ENCODE measurements at regions not wholly inside any gene's neighbourhood (a gene's known extent, or its start where the extent isn't known, plus 50 kb on each side); places are given as distances from the start of the nearest gene placed in this dataset.

DNA sequence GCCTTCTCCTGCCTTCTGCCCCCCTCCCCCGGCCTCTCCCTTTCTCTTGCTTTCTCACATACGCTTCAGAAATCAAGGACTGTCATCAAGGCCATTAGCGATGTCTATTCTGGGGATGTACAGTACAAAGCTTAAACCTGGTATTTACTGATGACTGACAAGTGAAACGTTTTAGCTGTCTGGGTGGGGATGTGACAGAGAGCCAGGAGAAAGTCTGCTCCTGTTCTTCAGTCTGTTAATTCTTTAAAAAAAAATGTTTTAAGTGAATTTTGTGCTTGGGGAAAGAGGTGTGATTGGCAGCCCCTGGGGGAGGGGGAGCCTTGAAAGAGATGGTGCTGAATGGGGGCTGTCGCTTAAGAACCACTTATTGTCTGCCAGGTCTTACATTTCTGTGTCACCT, 283.0 kb upstream of the PLXNA2 start:
- Histone ChIP-seq H3K79me2 (ENCODE audit: insufficient read depth, low read length) (no peaks in the 10 kb centered on the region), H3K9ac (ENCODE audit: low read length) (no peak overlapping the region), H3K27me3 (ENCODE audit: insufficient read depth, low read length) (peaks cover 4% of the 10 kb centered on the region), H3K36me3 (ENCODE audit: insufficient read depth, low read length) (no peaks in the 10 kb centered on the region), H3K9me3 (ENCODE audit: insufficient read depth, low read depth, low read length) (no peaks in the 10 kb centered on the region), H3K4me3 (ENCODE audit: insufficient read depth, low read depth, low read length) (no peak overlapping the region), H3K27ac (ENCODE audit: low read depth, low read length) (no peak overlapping the region), H2AFZ (ENCODE audit: low read depth, low read length) (no peak overlapping the region), H3K4me2 (ENCODE audit: low read length) (no peak overlapping the region), H3K4me1 (ENCODE audit: insufficient read depth, low read length) (no peaks in the 10 kb centered on the region), H4K20me1 (ENCODE audit: insufficient read depth, low read length) (no peaks in the 10 kb centered on the region)
- FAIRE-seq (no peak), DNase-seq (ENCODE audit: low read depth) (no peak)
- Mint-ChIP-seq H3K4me1 (ENCODE audit: low read depth, unreplicated experiment) (no peaks in the 10 kb centered on the region), H3K27ac (ENCODE audit: unreplicated experiment) (no peak overlapping the region), H3K9me3 (ENCODE audit: unreplicated experiment) (no peaks in the 10 kb centered on the region), H3K27me3 (ENCODE audit: low read depth, unreplicated experiment) (peaks cover 21% of the 10 kb centered on the region), H3K36me3 (ENCODE audit: low read depth, unreplicated experiment) (no peaks in the 10 kb centered on the region), H3K4me3 (ENCODE audit: unreplicated experiment) (no peak overlapping the region)
- TF ChIP-seq EZH2 (IDR thresholded peaks at IDR 0.05; ENCODE audit: insufficient read depth, low read length): no peak
- TF ChIP-seq, protein P1, sequence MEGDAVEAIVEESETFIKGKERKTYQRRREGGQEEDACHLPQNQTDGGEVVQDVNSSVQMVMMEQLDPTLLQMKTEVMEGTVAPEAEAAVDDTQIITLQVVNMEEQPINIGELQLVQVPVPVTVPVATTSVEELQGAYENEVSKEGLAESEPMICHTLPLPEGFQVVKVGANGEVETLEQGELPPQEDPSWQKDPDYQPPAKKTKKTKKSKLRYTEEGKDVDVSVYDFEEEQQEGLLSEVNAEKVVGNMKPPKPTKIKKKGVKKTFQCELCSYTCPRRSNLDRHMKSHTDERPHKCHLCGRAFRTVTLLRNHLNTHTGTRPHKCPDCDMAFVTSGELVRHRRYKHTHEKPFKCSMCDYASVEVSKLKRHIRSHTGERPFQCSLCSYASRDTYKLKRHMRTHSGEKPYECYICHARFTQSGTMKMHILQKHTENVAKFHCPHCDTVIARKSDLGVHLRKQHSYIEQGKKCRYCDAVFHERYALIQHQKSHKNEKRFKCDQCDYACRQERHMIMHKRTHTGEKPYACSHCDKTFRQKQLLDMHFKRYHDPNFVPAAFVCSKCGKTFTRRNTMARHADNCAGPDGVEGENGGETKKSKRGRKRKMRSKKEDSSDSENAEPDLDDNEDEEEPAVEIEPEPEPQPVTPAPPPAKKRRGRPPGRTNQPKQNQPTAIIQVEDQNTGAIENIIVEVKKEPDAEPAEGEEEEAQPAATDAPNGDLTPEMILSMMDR (IDR thresholded peaks at IDR 0.05; ENCODE audit: insufficient read depth, low read depth, low read length): no peak

DNA sequence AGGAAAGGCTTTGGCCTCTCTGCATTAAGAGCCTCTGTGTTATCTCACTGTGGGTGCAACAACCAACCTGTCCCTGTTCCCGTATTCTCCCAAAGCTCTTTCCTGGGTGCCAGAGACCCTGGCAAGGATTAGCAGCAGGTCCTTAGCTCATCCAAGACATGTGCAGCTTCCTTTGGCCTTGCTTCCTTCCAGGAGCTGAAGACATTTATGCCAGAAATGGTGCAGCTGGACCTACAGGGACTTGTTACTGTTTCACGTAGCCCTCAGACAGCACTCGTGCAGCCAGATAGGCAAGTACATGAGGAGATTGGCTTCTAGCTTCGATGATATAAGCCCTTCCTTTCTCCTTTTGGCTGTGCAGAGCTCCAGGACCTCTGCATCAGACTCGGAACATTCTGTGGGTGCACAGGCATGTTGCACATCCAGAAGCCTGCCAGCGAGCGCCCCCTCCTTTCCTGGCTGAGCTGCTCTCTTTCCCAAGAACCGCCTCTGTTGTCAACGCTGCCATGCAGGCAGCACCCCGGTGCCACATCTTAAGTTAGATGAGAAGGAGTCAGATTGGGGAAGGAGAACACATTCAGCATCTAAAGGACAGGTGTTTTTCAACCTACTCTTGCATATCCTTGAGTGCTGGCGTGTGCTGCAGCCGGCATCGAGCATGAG, 284.5 kb upstream of the PLXNA2 start:
- FAIRE-seq: no peak
- Histone ChIP-seq H3K9ac (ENCODE audit: low read length) (no peak overlapping the region), H2AFZ (ENCODE audit: low read depth, low read length) (no peak overlapping the region), H3K79me2 (ENCODE audit: insufficient read depth, low read length) (no peaks in the 10 kb centered on the region), H3K4me3 (ENCODE audit: insufficient read depth, low read depth, low read length) (no peak overlapping the region), H3K36me3 (ENCODE audit: insufficient read depth, low read length) (no peaks in the 10 kb centered on the region), H3K4me1 (ENCODE audit: insufficient read depth, low read length) (no peaks in the 10 kb centered on the region), H4K20me1 (ENCODE audit: insufficient read depth, low read length) (no peaks in the 10 kb centered on the region), H3K9me3 (ENCODE audit: insufficient read depth, low read depth, low read length) (no peaks in the 10 kb centered on the region), H3K27ac (ENCODE audit: low read depth, low read length) (no peak overlapping the region), H3K27me3 (ENCODE audit: insufficient read depth, low read length) (peaks cover 4% of the 10 kb centered on the region), H3K4me2 (ENCODE audit: low read length) (no peak overlapping the region)
- H3K27ac Mint-ChIP-seq (ENCODE audit: unreplicated experiment): no peak overlapping the region
- DNase-seq (ENCODE audit: low read depth): no peak
- H3K36me3 Mint-ChIP-seq (ENCODE audit: low read depth, unreplicated experiment): no peaks in the 10 kb centered on the region
- no peaks in the 10 kb centered on the region for H3K9me3 Mint-ChIP-seq (ENCODE audit: unreplicated experiment)
- no peak for TF ChIP-seq EZH2 (IDR thresholded peaks at IDR 0.05; ENCODE audit: insufficient read depth, low read length)
- TF ChIP-seq, protein P1 (IDR thresholded peaks at IDR 0.05; ENCODE audit: insufficient read depth, low read depth, low read length): no peak
- H3K27me3 Mint-ChIP-seq (ENCODE audit: low read depth, unreplicated experiment): peaks cover 33% of the 10 kb centered on the region
- H3K4me1 Mint-ChIP-seq (ENCODE audit: low read depth, unreplicated experiment): no peaks in the 10 kb centered on the region
- no peak overlapping the region for H3K4me3 Mint-ChIP-seq (ENCODE audit: unreplicated experiment)

DNA sequence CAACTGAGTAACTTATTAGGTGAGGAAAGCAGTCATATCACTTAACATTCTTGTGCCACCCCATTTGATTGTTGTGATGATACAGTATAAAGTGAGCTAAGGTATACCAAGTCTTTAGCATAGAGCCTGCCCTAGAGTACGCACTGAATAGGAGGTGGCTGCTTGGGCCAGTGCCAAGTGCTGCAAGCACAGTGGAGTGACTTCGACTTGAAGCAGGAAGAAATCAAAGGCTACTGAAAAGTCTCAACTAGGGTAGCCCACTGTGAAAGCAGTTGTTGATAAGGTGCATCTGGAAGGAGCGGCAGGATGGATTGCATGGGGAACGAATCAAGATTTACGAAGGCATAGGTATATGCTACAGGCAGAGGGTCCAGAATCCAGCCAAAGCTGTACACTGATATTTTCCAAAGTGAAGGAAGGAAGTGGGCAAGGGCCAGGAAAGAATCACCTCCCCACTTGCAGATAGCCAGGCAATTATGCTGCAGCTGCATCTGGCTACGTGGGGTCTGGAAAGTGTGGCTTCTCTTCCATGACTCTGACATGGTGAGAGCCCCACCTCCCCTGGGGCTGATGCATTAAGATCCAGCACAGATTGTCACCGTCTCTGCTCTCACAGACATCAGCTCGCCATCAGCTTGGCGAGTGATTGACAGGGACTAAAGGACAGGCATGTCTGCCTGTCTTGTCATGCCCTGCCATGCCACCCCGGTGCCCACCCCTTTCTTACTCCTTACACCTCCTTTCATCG, 287.0 kb upstream of the PLXNA2 start:
- H3K36me3 Mint-ChIP-seq (ENCODE audit: low read depth, unreplicated experiment): no peaks in the 10 kb centered on the region
- Histone ChIP-seq H3K9me3 (ENCODE audit: insufficient read depth, low read depth, low read length) (no peaks in the 10 kb centered on the region), H4K20me1 (ENCODE audit: insufficient read depth, low read length) (no peaks in the 10 kb centered on the region), H3K9ac (ENCODE audit: low read length) (no peak overlapping the region), H3K79me2 (ENCODE audit: insufficient read depth, low read length) (no peaks in the 10 kb centered on the region), H3K36me3 (ENCODE audit: insufficient read depth, low read length) (no peaks in the 10 kb centered on the region), H2AFZ (ENCODE audit: low read depth, low read length) (no peak overlapping the region), H3K4me1 (ENCODE audit: insufficient read depth, low read length) (no peaks in the 10 kb centered on the region), H3K27me3 (ENCODE audit: insufficient read depth, low read length) (peaks cover 4% of the 10 kb centered on the region), H3K4me3 (ENCODE audit: insufficient read depth, low read depth, low read length) (no peak overlapping the region), H3K27ac (ENCODE audit: low read depth, low read length) (no peak overlapping the region), H3K4me2 (ENCODE audit: low read length) (no peak overlapping the region)
- H3K4me3 Mint-ChIP-seq (ENCODE audit: unreplicated experiment): no peak overlapping the region
- DNase-seq (ENCODE audit: low read depth) (no peak), FAIRE-seq (no peak)
- H3K4me1 Mint-ChIP-seq (ENCODE audit: low read depth, unreplicated experiment): peaks cover 3% of the 10 kb centered on the region
- TF ChIP-seq EZH2 (IDR thresholded peaks at IDR 0.05; ENCODE audit: insufficient read depth, low read length): no peak
- TF ChIP-seq, protein P1 (IDR thresholded peaks at IDR 0.05; ENCODE audit: insufficient read depth, low read depth, low read length): no peak
- H3K27ac Mint-ChIP-seq (ENCODE audit: unreplicated experiment): no peak overlapping the region
- H3K9me3 Mint-ChIP-seq (ENCODE audit: unreplicated experiment): no peaks in the 10 kb centered on the region
- H3K27me3 Mint-ChIP-seq (ENCODE audit: low read depth, unreplicated experiment): peaks cover 34% of the 10 kb centered on the region
